H9 (cell line): ENCODE measurements at regions not wholly inside any gene's neighbourhood (a gene's known extent, or its start where the extent isn't known, plus 50 kb on each side); places are given as distances from the start of the nearest gene placed in this dataset.

Experiments used
- DNase-seq: peaks from one replicate; pipeline ENCODE4 v3.0.0-alpha.2; 2017
- H2AFZ ChIP-seq: one replicate; pipeline ENCODE4 v1.6.1; 2013; ENCODE audit warnings: mild to moderate bottlenecking, low read length, control low read depth, moderate library complexity
- H2AK5ac ChIP-seq: 2 replicates; pipeline ENCODE4 v1.6.1; 2013; ENCODE audit warnings: low read length, control low read depth, mixed read lengths; ENCODE audit not compliant: insufficient read length
- H2BK120ac ChIP-seq: one replicate; pipeline ENCODE4 v1.6.1; 2013; ENCODE audit warnings: low read depth, mild to moderate bottlenecking, low read length, control low read depth, inconsistent platforms; ENCODE audit not compliant: poor library complexity, severe bottlenecking
- H2BK12ac ChIP-seq: 2 replicates; pipeline ENCODE4 v1.6.1; 2013; ENCODE audit warnings: low read length, control low read depth, mixed read lengths, low read depth; ENCODE audit not compliant: insufficient read length
- H2BK15ac ChIP-seq: 2 replicates; pipeline ENCODE4 v1.6.1; 2013; ENCODE audit warnings: low read depth, low read length, control low read depth
- H2BK20ac ChIP-seq: one replicate; pipeline ENCODE4 v1.6.1; 2013; ENCODE audit warnings: low read depth, mild to moderate bottlenecking, low read length, control low read depth, inconsistent platforms; ENCODE audit not compliant: poor library complexity, severe bottlenecking
- H2BK5ac ChIP-seq: 2 replicates; pipeline ENCODE4 v1.6.1; 2013; ENCODE audit warnings: low read length, control low read depth, mixed read lengths; ENCODE audit not compliant: insufficient read length
- H3K14ac ChIP-seq: 2 replicates; pipeline ENCODE4 v1.6.1; 2013; ENCODE audit warnings: low read length, control low read depth; ENCODE audit not compliant: insufficient read depth
- H3K18ac ChIP-seq: 2 replicates; pipeline ENCODE4 v1.6.1; 2013; ENCODE audit warnings: low read depth, mild to moderate bottlenecking, mixed read lengths, low read length, control low read depth; ENCODE audit not compliant: insufficient read length
- H3K23ac ChIP-seq: 2 replicates; pipeline ENCODE4 v1.6.1; 2013; ENCODE audit warnings: low read length, control low read depth, mixed read lengths, low read depth; ENCODE audit not compliant: insufficient read length
- H3K23me2 ChIP-seq: 2 replicates; pipeline ENCODE4 v1.6.1; 2013; ENCODE audit warnings: low read depth, mild to moderate bottlenecking, mixed read lengths, low read length, control low read depth; ENCODE audit not compliant: insufficient read length, poor library complexity, severe bottlenecking
- H3K27ac ChIP-seq: 2 replicates; pipeline ENCODE4 v1.5.1; 2013; ENCODE audit warnings: low read length, control low read depth, mixed read lengths, low read depth; ENCODE audit not compliant: insufficient read length
- H3K27me3 ChIP-seq: 2 replicates; pipeline ENCODE4 v1.6.1; 2013; ENCODE audit warnings: low read length, control low read depth, inconsistent platforms; ENCODE audit not compliant: insufficient read depth
- H3K4ac ChIP-seq: 2 replicates; pipeline ENCODE4 v1.6.1; 2013; ENCODE audit warnings: low read depth, mild to moderate bottlenecking, control low read depth, inconsistent platforms, low read length, moderate library complexity
- H3K4me1 ChIP-seq: 2 replicates; pipeline ENCODE4 v1.6.1; 2013; ENCODE audit warnings: low read length, control low read depth, inconsistent platforms; ENCODE audit not compliant: insufficient read depth
- H3K4me2 ChIP-seq: 2 replicates; pipeline ENCODE4 v1.6.1; 2013; ENCODE audit warnings: low read length, control low read depth, mixed read lengths; ENCODE audit not compliant: insufficient read length, insufficient read depth
- H3K56ac ChIP-seq: 2 replicates; pipeline ENCODE4 v1.6.1; 2013; ENCODE audit warnings: low read depth, mild to moderate bottlenecking, mixed read lengths, low read length, control low read depth; ENCODE audit not compliant: insufficient read length
- H3K79me1 ChIP-seq: 2 replicates; pipeline ENCODE4 v1.6.1; 2013; ENCODE audit warnings: low read depth, mild to moderate bottlenecking, moderate library complexity, low read length, control low read depth, inconsistent platforms; ENCODE audit not compliant: insufficient read depth, poor library complexity, severe bottlenecking
- H3K79me2 ChIP-seq: 2 replicates; pipeline ENCODE4 v1.6.1; 2013; ENCODE audit warnings: low read length, control low read depth, inconsistent platforms; ENCODE audit not compliant: insufficient read depth
- H3K9ac ChIP-seq: 2 replicates; pipeline ENCODE4 v1.6.1; 2013; ENCODE audit warnings: low read length, control low read depth, mixed read lengths; ENCODE audit not compliant: insufficient read length; ENCODE audit errors: extremely low read depth
- H3K9me3 ChIP-seq: one replicate; pipeline ENCODE4 v1.6.1; 2013; ENCODE audit warnings: low read depth, low read length, inconsistent platforms; ENCODE audit not compliant: control insufficient read depth
- H3T11ph ChIP-seq: one replicate; pipeline ENCODE4 v1.6.1; 2013; ENCODE audit warnings: mild to moderate bottlenecking, low read length, control low read depth, inconsistent platforms
- H4K20me1 ChIP-seq: one replicate; pipeline ENCODE4 v1.6.1; 2013; ENCODE audit not compliant: control insufficient read depth, insufficient read length, insufficient read depth
- H4K5ac ChIP-seq: 2 replicates; pipeline ENCODE4 v1.6.1; 2013; ENCODE audit warnings: low read depth, mild to moderate bottlenecking, mixed read lengths, low read length, control low read depth; ENCODE audit not compliant: insufficient read length
- H4K8ac ChIP-seq: replicated peaks from 2 replicates; pipeline ENCODE4 v1.6.1; 2013; ENCODE audit warnings: low read length, control low read depth, mixed read lengths, low read depth; ENCODE audit not compliant: insufficient read length
- H4K91ac ChIP-seq: 2 replicates; pipeline ENCODE4 v1.6.1; 2013; ENCODE audit warnings: low read depth, mild to moderate bottlenecking, moderate library complexity, mixed read lengths, low read length, control low read depth; ENCODE audit not compliant: insufficient read length
- H3K27ac Mint-ChIP-seq, 3 experiments: 2 replicates in 2 of 3; 3 replicates in 1 of 3; pipeline ENCODE4 v1.8.0; 2020 to 2021; ENCODE audit warnings: mixed read lengths in 3 of 3, mild to moderate bottlenecking in 1 of 3, moderate library complexity in 1 of 3
- H3K27me3 Mint-ChIP-seq: 2 replicates; pipeline ENCODE4 v1.8.0; 2021; ENCODE audit warnings: low read depth, mild to moderate bottlenecking, moderate library complexity, mixed read lengths
- H3K36me3 Mint-ChIP-seq, 3 experiments: 2 replicates in 2 of 3; 3 replicates in 1 of 3; pipeline ENCODE4 v1.8.0; 2020 to 2021; ENCODE audit warnings: low read depth in 3 of 3, mixed read lengths in 3 of 3; ENCODE audit not compliant: insufficient read depth in 1 of 3
- H3K4me1 Mint-ChIP-seq, 2 experiments: 2 replicates each; pipeline ENCODE4 v1.8.0; 2020; ENCODE audit warnings: mixed read lengths in 2 of 2
- H3K4me3 Mint-ChIP-seq, 2 experiments: 2 replicates in 1 of 2; 3 replicates in 1 of 2; pipeline ENCODE4 v1.8.0; 2020 to 2021; ENCODE audit warnings: mild to moderate bottlenecking in 2 of 2, mixed read lengths in 2 of 2, moderate library complexity in 1 of 2
- H3K9me3 Mint-ChIP-seq, 2 experiments: 2 replicates in 1 of 2; 3 replicates in 1 of 2; pipeline ENCODE4 v1.8.0; 2020; ENCODE audit warnings: mild to moderate bottlenecking in 2 of 2, mixed read lengths in 2 of 2, moderate library complexity in 1 of 2
- CTCF ChIP-seq: fragments of 200-600 bp; sonication (generic); conservative IDR thresholded peaks from 3 replicates; pipeline ENCODE4 v1.8.0; 2021; ENCODE audit warnings: antibody characterized with exemption, mild to moderate bottlenecking
- WGBS: extraction: QIAGEN DNeasy Blood & Tissue Kit; methylation state at CpG from one replicate; pipeline ENCODE4 v1.1.7; 2013; ENCODE audit warnings: missing lambda C conversion rate, low lambda C conversion rate, mixed read lengths; ENCODE audit not compliant: insufficient read length; ENCODE audit errors: extremely low coverage; 5-methylcytosine and 5-hydroxymethylcytosine counted together

GRCh38 chr2:118549503-118549902 is 297.9 kb downstream of the EN1 start:
- no peak overlapping the region for H3K56ac ChIP-seq
- H2BK20ac ChIP-seq = no peak overlapping the region
- Mint-ChIP-seq H3K4me1 (peaks cover 2 to 5% of the 10 kb centered on the region in 2 experiments; a peak in 3 of 4 replicates), H3K36me3 (peaks cover 5 to 8% (median 6%) of the 10 kb centered on the region in 3 experiments), H3K4me3 (no peak overlapping the region), H3K27me3 (no peaks in the 10 kb centered on the region), H3K27ac (no peak overlapping the region), H3K9me3 (peaks cover 6 to 7% of the 10 kb centered on the region in 2 experiments)
- H3K14ac ChIP-seq = no peak overlapping the region
- no CpG with 5 or more reads among the region's 1 CpG for WGBS
- no peaks in the 10 kb centered on the region for H3K23me2 ChIP-seq
- H3K18ac ChIP-seq = no peak overlapping the region
- no peak overlapping the region for H4K91ac ChIP-seq
- H3K79me2 ChIP-seq = no peaks in the 10 kb centered on the region
- no peak for DNase-seq
- H2BK5ac ChIP-seq = no peak overlapping the region
- H3K27ac ChIP-seq = no peak overlapping the region
- no peak for TF ChIP-seq CTCF
- no peak overlapping the region for H4K8ac ChIP-seq
- H3K23ac ChIP-seq = no peak overlapping the region
- H3T11ph ChIP-seq = no peak overlapping the region
- H2BK15ac ChIP-seq = no peak overlapping the region
- H2AFZ ChIP-seq = no peak overlapping the region
- H3K4me1 ChIP-seq = no peaks in the 10 kb centered on the region
- no peaks in the 10 kb centered on the region for H4K20me1 ChIP-seq
- no peaks in the 10 kb centered on the region for H3K79me1 ChIP-seq
- H4K5ac ChIP-seq = no peak overlapping the region
- no peak overlapping the region for H3K4me2 ChIP-seq
- no peaks in the 10 kb centered on the region for H3K27me3 ChIP-seq
- H2BK120ac ChIP-seq = no peak overlapping the region
- no peak overlapping the region for H2AK5ac ChIP-seq
- H2BK12ac ChIP-seq = no peak overlapping the region
- no peaks in the 10 kb centered on the region for H3K9me3 ChIP-seq
- H3K9ac ChIP-seq = no peak overlapping the region
- H3K4ac ChIP-seq = no peak overlapping the region
